ENCODE measurements at regions not wholly inside any gene's neighbourhood (a gene's known extent, or its start where the extent isn't known, plus 50 kb on each side); places are given as distances from the start of the nearest gene placed in this dataset.

GRCh38 chr2:18824915-18825314, 235.5 kb upstream of the NT5C1B start:
- Histone ChIP-seq H3K9me2 (replicated peaks; ENCODE audit: low read length) (no peaks in the 10 kb centered on the region), H2AFZ (ENCODE audit: low read length) (no peak overlapping the region), H3K4me2 (ENCODE audit: low read length) (no peak overlapping the region), H3K79me2 (ENCODE audit: low read length) (no peaks in the 10 kb centered on the region), H4K20me1 (ENCODE audit: low read length) (no peaks in the 10 kb centered on the region), H3K4me3 (ENCODE audit: low read length) (no peak overlapping the region), H3K9me3 (ENCODE audit: low read length) (no peaks in the 10 kb centered on the region), H3K4me1 (ENCODE audit: insufficient read depth, low read length) (peaks cover 10% of the 10 kb centered on the region), H3F3A (ENCODE audit: low read length, unreplicated experiment) (no peaks in the 10 kb centered on the region), H3K36me3 (ENCODE audit: low read depth, low read length) (no peaks in the 10 kb centered on the region), H3K9ac (ENCODE audit: low read length) (no peak overlapping the region), H3K27ac (ENCODE audit: low read length) (no peak overlapping the region), H3K27me3 (ENCODE audit: low read length) (no peaks in the 10 kb centered on the region)
- ChIA-PET CTCF (no interaction called here), POLR2A (ENCODE audit: unreplicated experiment) (interaction anchor here (0.6 kb wide), 1 partner anchor 523 kb away, joined by 3 read pairs; no protein-coding TSS in a partner anchor)
- no peak for TF ChIP-seq CTCF (conservative IDR thresholded peaks at IDR 0.05; ENCODE audit: low read depth, low read length)
- no peak for TF ChIP-seq EZH2 (IDR thresholded peaks at IDR 0.05; ENCODE audit: low read length, unreplicated experiment)
- intact Hi-C loops (cut with micrococcal nuclease) = no loop called here
- BruUV-seq (replicated peaks) = no TSS peak
- ATAC-seq (no peak), DNase-seq (no peak)

GRCh38 chr2:18824325-18824790, 235.0 kb upstream of the NT5C1B start:
- DNase-seq (no peak), ATAC-seq (no peak)
- no peaks in the 10 kb centered on the region for H3K9me2 ChIP-seq (replicated peaks; ENCODE audit: low read length)
- ChIA-PET CTCF (no interaction called here), POLR2A (ENCODE audit: unreplicated experiment) (interaction anchor here (0.6 kb wide), 1 partner anchor 523 kb away, joined by 3 read pairs; no protein-coding TSS in a partner anchor)
- no peak overlapping the region for H3K4me3 ChIP-seq (ENCODE audit: low read length)
- TF ChIP-seq EZH2phosphoT487 (IDR thresholded peaks at IDR 0.05; ENCODE audit: borderline replicate concordance, low read length) (no peak), EZH2 (IDR thresholded peaks at IDR 0.05; ENCODE audit: low read length, unreplicated experiment) (no peak), CTCF (conservative IDR thresholded peaks at IDR 0.05; ENCODE audit: low read depth, low read length) (no peak)
- H3K4me1 ChIP-seq (ENCODE audit: insufficient read depth, low read length) = peaks cover 4% of the 10 kb centered on the region
- H3K9me3 ChIP-seq (ENCODE audit: low read length) = no peaks in the 10 kb centered on the region
- no TSS peak for BruUV-seq (replicated peaks)
- no peaks in the 10 kb centered on the region for H3F3A ChIP-seq (ENCODE audit: low read length, unreplicated experiment)
- no peaks in the 10 kb centered on the region for H3K79me2 ChIP-seq (ENCODE audit: low read length)
- intact Hi-C loops (cut with micrococcal nuclease) = no loop called here
- no peak overlapping the region for H3K4me2 ChIP-seq (ENCODE audit: low read length)
- no peaks in the 10 kb centered on the region for H3K36me3 ChIP-seq (ENCODE audit: low read depth, low read length)
- H3K27ac ChIP-seq (ENCODE audit: low read length) = no peak overlapping the region
- no peaks in the 10 kb centered on the region for H3K27me3 ChIP-seq (ENCODE audit: low read length)
- H3K9ac ChIP-seq (ENCODE audit: low read length) = no peak overlapping the region
- no peak overlapping the region for H2AFZ ChIP-seq (ENCODE audit: low read length)
- H4K20me1 ChIP-seq (ENCODE audit: low read length) = no peaks in the 10 kb centered on the region

- Histone ChIP-seq H3K27me3 (ENCODE audit: low read length) (no peaks in the 10 kb centered on the region), H3K4me1 (ENCODE audit: insufficient read depth, low read length) (no peaks in the 10 kb centered on the region), H3K4me2 (ENCODE audit: low read length) (no peak overlapping the region), H3K9ac (ENCODE audit: low read length) (no peak overlapping the region), H4K20me1 (ENCODE audit: low read length) (no peaks in the 10 kb centered on the region), H3K79me2 (ENCODE audit: low read length) (no peaks in the 10 kb centered on the region), H3K9me3 (ENCODE audit: low read length) (no peaks in the 10 kb centered on the region), H3K9me2 (replicated peaks; ENCODE audit: low read length) (no peaks in the 10 kb centered on the region), H3K27ac (ENCODE audit: low read length) (no peak overlapping the region), H3K4me3 (ENCODE audit: low read length) (no peak overlapping the region), H3F3A (ENCODE audit: low read length, unreplicated experiment) (no peaks in the 10 kb centered on the region), H3K36me3 (ENCODE audit: low read depth, low read length) (no peaks in the 10 kb centered on the region), H2AFZ (ENCODE audit: low read length) (no peak overlapping the region)
- ChIA-PET CTCF (no interaction called here), POLR2A (ENCODE audit: unreplicated experiment) (no interaction called here)
- ATAC-seq = no peak
- no peak for TF ChIP-seq EZH2phosphoT487 (IDR thresholded peaks at IDR 0.05; ENCODE audit: borderline replicate concordance, low read length)
- TF ChIP-seq EZH2 (IDR thresholded peaks at IDR 0.05; ENCODE audit: low read length, unreplicated experiment) = no peak
- no peak for TF ChIP-seq CTCF (conservative IDR thresholded peaks at IDR 0.05; ENCODE audit: low read depth, low read length)
- intact Hi-C loops (cut with micrococcal nuclease) = no loop called here
- DNase-seq = no peak
- BruUV-seq (replicated peaks) = no TSS peak
Observed at GRCh38 chr2:18821431-18821830, 232.1 kb upstream of the NT5C1B start.
